Cardiac muscle cell (in vitro differentiated cells and primary cell): ENCODE measurements at regions not wholly inside any gene's neighbourhood (a gene's known extent, or its start where the extent isn't known, plus 50 kb on each side); places are given as distances from the start of the nearest gene placed in this dataset.

Experiments used
- DNase-seq, 2 donors: peaks; one replicate each; pipeline versions ENCODE4 v3.0.0 to v3.0.0-alpha.2; 2010 to 2017; ENCODE audit warnings: low read depth in 1 of 2, low spot score in 1 of 2
- H3K27ac ChIP-seq: fragments of 200-600 bp; sonication (generic); 2 replicates; pipeline ENCODE4 v1.5.1; 2016
- H3K27me3 ChIP-seq: fragments of 200-600 bp; sonication (generic); 2 replicates; pipeline ENCODE4 v1.6.0; 2016; ENCODE audit warnings: control low read depth
- H3K36me3 ChIP-seq: fragments of 200-600 bp; sonication (generic); 2 replicates; pipeline ENCODE4 v1.5.1; 2016; ENCODE audit warnings: control low read depth
- H3K4me1 ChIP-seq: fragments of 200-600 bp; sonication (generic); 2 replicates; pipeline ENCODE4 v1.8.1; 2017; ENCODE audit warnings: low read depth, mild to moderate bottlenecking, mixed run types
- H3K4me3 ChIP-seq: fragments of 200-600 bp; sonication (generic); 2 replicates; pipeline ENCODE4 v1.5.1; 2016; ENCODE audit warnings: mild to moderate bottlenecking
- H3K9me3 ChIP-seq: fragments of 200-600 bp; sonication (generic); 2 replicates; pipeline ENCODE4 v1.5.1; 2017; ENCODE audit warnings: low read depth, mild to moderate bottlenecking, control low read depth
- TF ChIP-seq, protein P1 (sequence below): IDR thresholded peaks from 2 replicates; pipeline ENCODE4 v1.5.1; 2012; ENCODE audit warnings: low read depth, mild to moderate bottlenecking, low read length

DNA sequence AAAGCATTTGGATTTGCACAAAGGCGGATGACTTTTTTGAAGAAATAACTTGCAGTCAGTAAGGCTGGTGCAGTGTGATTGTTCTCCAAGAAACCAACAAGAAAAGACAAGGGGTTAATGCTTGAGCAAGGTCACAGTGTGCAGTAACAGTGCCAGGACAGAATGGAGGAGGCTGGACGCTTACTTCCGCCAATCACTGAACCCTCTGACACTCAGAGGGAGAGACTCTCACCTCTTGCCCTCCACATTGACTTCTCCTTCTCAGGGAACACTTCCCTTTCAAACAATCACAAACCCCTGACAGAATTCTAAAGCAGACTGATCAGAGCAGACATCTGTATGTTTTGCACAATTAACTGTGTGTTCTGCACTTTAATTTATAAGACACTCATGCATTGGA lies 228.4 kb downstream of the BLID start:
- TF ChIP-seq, protein P1, sequence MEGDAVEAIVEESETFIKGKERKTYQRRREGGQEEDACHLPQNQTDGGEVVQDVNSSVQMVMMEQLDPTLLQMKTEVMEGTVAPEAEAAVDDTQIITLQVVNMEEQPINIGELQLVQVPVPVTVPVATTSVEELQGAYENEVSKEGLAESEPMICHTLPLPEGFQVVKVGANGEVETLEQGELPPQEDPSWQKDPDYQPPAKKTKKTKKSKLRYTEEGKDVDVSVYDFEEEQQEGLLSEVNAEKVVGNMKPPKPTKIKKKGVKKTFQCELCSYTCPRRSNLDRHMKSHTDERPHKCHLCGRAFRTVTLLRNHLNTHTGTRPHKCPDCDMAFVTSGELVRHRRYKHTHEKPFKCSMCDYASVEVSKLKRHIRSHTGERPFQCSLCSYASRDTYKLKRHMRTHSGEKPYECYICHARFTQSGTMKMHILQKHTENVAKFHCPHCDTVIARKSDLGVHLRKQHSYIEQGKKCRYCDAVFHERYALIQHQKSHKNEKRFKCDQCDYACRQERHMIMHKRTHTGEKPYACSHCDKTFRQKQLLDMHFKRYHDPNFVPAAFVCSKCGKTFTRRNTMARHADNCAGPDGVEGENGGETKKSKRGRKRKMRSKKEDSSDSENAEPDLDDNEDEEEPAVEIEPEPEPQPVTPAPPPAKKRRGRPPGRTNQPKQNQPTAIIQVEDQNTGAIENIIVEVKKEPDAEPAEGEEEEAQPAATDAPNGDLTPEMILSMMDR = no peak
- H3K27me3 ChIP-seq = no peaks in the 10 kb centered on the region
- peaks cover 11% of the 10 kb centered on the region for H3K4me1 ChIP-seq
- no peak overlapping the region for H3K27ac ChIP-seq
- peak in 1 of 2 donors; percentile 5 for DNase-seq
- H3K36me3 ChIP-seq = no peaks in the 10 kb centered on the region
- no peak overlapping the region for H3K4me3 ChIP-seq
- H3K9me3 ChIP-seq = no peaks in the 10 kb centered on the region

DNA sequence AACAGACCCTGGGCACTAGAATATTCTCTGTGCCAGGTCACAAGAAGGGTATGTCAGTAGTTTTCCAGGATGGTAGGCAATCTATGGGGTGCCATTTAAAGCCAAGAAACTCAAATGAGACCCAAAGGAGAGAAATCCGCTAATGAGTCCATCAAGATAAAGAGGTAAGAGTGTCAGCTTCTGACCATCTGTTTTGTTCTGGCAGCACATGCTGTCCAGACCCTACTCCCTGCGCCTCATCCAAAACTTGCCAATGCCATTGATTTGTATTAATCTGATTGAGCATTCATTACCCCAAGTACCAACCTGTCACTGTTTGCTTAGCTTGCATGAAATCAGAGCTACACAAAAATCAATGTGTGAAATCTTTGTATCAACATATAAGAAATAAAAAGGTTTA lies 229.0 kb downstream of the BLID start:
- TF ChIP-seq, protein P1 = no peak
- Histone ChIP-seq H3K27ac (no peak overlapping the region), H3K36me3 (no peaks in the 10 kb centered on the region), H3K4me3 (no peak overlapping the region), H3K27me3 (no peaks in the 10 kb centered on the region), H3K4me1 (peaks cover 9% of the 10 kb centered on the region), H3K9me3 (no peaks in the 10 kb centered on the region)
- no peak for DNase-seq

DNA sequence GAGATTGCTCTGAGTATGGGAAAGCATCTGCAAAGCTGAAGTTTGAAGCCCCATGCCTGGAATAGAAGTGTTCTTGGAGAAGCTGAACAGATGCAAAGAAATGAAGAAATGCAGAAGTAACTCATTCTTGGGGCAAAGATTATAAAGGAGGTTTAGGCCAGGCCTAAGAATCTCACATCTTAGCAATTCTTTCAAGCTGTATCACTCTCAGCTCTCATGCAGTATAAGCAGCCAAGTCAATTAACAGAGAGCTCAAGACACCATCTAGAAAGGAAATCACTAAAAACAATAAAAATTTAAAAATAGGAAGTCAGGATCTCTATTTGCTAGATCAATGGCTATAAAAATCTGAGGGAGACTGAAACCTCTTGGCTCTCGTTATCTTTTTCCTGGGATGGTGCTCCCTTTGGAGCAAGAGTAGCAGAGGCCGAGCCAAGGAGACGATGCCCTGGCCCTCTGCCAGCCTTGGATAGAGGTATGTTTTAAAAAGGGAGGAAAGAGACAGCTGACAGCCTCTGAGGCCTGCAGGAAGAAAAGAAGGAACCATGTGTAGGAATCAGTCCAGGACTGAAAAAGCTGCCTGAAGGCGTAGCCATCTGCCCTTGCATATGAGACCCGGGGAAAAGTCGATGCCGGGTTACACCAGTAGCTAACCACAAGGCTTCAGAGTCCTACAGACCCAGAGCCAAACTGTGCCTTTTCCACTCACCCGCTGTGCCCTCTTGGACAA lies 229.8 kb downstream of the BLID start:
- DNase-seq = peak; percentile 28 to 40
- H3K36me3 ChIP-seq = no peaks in the 10 kb centered on the region
- no peaks in the 10 kb centered on the region for H3K27me3 ChIP-seq
- no peaks in the 10 kb centered on the region for H3K9me3 ChIP-seq
- H3K4me3 ChIP-seq = no peak overlapping the region
- H3K4me1 ChIP-seq = peaks cover 5% of the 10 kb centered on the region
- TF ChIP-seq, protein P1 = no peak
- H3K27ac ChIP-seq = no peak overlapping the region

DNA sequence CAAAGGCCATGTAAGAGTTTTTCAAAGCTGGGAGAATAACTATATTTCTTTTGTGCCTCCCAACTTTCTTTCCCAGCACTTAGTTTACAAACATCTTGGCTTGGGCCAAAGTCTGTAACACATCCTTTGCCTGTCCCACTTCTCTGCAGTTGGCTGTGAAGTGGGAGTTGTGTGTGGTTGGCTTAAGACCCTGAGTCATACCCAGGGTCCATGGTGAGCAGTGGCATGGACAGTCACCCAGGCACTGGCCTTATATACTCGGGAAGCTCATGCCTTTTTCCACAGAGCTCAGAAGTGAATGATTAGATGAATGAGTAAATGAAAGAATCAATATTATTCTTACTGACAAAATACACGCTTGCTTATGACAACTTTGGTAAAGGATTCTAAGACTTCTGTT lies 231.4 kb downstream of the BLID start:
- Histone ChIP-seq H3K36me3 (no peaks in the 10 kb centered on the region), H3K9me3 (no peaks in the 10 kb centered on the region), H3K27ac (no peak overlapping the region), H3K27me3 (no peaks in the 10 kb centered on the region), H3K4me3 (no peak overlapping the region), H3K4me1 (peaks cover 5% of the 10 kb centered on the region)
- no peak for DNase-seq
- TF ChIP-seq, protein P1 = no peak

DNA sequence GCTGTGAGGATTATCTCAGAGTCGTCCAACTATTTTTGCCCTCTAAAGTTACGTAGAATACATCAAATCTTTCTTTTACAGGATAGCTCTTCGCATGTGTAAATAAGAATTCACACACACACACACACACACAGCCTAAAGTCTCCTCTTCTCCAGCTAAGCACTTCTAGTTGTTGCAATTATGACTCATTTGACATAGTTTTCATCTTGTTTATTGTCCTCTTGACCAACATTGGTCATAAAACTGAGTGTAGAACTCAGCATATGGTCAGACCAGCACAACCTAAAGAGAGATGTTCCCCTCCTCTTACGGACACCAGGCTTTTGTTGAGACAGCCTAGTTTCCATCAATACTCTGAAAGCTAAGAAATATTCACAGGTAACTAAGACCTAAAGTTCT lies 234.2 kb downstream of the BLID start:
- Histone ChIP-seq H3K4me1 (no peaks in the 10 kb centered on the region), H3K4me3 (no peak overlapping the region), H3K27me3 (no peaks in the 10 kb centered on the region), H3K27ac (no peak overlapping the region), H3K9me3 (no peaks in the 10 kb centered on the region), H3K36me3 (no peaks in the 10 kb centered on the region)
- TF ChIP-seq, protein P1 = no peak
- peak in 1 of 2 donors; percentile 31 for DNase-seq
